ENCODE measurements at regions not wholly inside any gene's neighbourhood (a gene's known extent, or its start where the extent isn't known, plus 50 kb on each side); places are given as distances from the start of the nearest gene placed in this dataset.
"Not testable (repeated sequence)": the region's sequence is repeated elsewhere in the genome, so short reads cannot be mapped to it uniquely, and the experiment has no call there.

GRCh38 chr12:127810041-127810440, 456.9 kb upstream of the TMEM132C start:
- ATAC-seq (ENCODE audit: low read depth), result no peak
- H3K9me3 ChIP-seq (ENCODE audit: control extremely low read depth in 1 of 3, control insufficient read depth in 2 of 3, insufficient read depth in 1 of 3, low read length in 2 of 3), result peaks cover 0 to 6% (median 0%) of the 10 kb centered on the region in 3 donors
- no peak overlapping the region for H2AFZ ChIP-seq (ENCODE audit: insufficient read depth, low read depth, low read length, poor library complexity, severe bottlenecking)
- ChIA-PET POLR2A (no interaction called here), CTCF (no interaction called here)
- no peak overlapping the region for H3K4me2 ChIP-seq (replicated peaks; ENCODE audit: low read depth, low read length, poor library complexity, severe bottlenecking)
- DNase-seq, result no peak
- no peak for TF ChIP-seq CTCF (IDR thresholded peaks at IDR 0.05)
- no peak for TF ChIP-seq EZH2 (IDR thresholded peaks at IDR 0.05; ENCODE audit: borderline replicate concordance, insufficient read depth, low read depth, low read length, poor library complexity, severe bottlenecking)
- H3K9me3 Mint-ChIP-seq (ENCODE audit: insufficient read depth), result peaks cover 2% of the 10 kb centered on the region
- H4K20me1 ChIP-seq (ENCODE audit: control insufficient read depth, insufficient read depth, low read length, poor library complexity, severe bottlenecking), result no peaks in the 10 kb centered on the region
- no peak overlapping the region for H3K4me3 Mint-ChIP-seq
- no peak overlapping the region for H3K27ac Mint-ChIP-seq
- H3K4me3 ChIP-seq (ENCODE audit: control extremely low read depth in 1 of 5, extremely low read depth in 1 of 5, insufficient read depth in 1 of 5, low read depth in 2 of 5, low read length in 4 of 5), result no peak overlapping the region
- H3K27me3 ChIP-seq (replicated peaks in 1 of 4; ENCODE audit: control extremely low read depth in 1 of 4, control insufficient read depth in 3 of 4, insufficient read depth in 4 of 4, low read length in 3 of 4), result no peaks in the 10 kb centered on the region
- H3K36me3 ChIP-seq (replicated peaks in 1 of 2; ENCODE audit: control extremely low read depth in 1 of 2, control insufficient read depth in 1 of 2, extremely low read depth in 1 of 2, insufficient read depth in 2 of 2, low read length in 1 of 2), result no peaks in the 10 kb centered on the region
- no peak overlapping the region for H3K27ac ChIP-seq (ENCODE audit: low read length in 2 of 2)
- H3K79me2 ChIP-seq (ENCODE audit: control insufficient read depth, insufficient read depth, low read length), result no peaks in the 10 kb centered on the region
- WGBS (ENCODE audit: insufficient coverage), result 26% methylated on average over 2 of the region's 4 CpGs
- intact Hi-C loops (cut with micrococcal nuclease), result no loop called here
- no peaks in the 10 kb centered on the region for H3K4me1 ChIP-seq (ENCODE audit: control insufficient read depth in 2 of 2, insufficient read depth in 2 of 2, low read length in 2 of 2)
- H3K27me3 Mint-ChIP-seq, result no peaks in the 10 kb centered on the region
- H3K9ac ChIP-seq (ENCODE audit: low read length), result no peak overlapping the region
- no peaks in the 10 kb centered on the region for H3K4me1 Mint-ChIP-seq

- H2AFZ ChIP-seq (ENCODE audit: insufficient read depth, low read depth, low read length, poor library complexity, severe bottlenecking); H4K20me1 ChIP-seq (ENCODE audit: control insufficient read depth, insufficient read depth, low read length, poor library complexity, severe bottlenecking); DNase-seq; H3K27ac ChIP-seq (ENCODE audit: low read length in 2 of 2); H3K4me1 ChIP-seq (ENCODE audit: control insufficient read depth in 2 of 2, insufficient read depth in 2 of 2, low read length in 2 of 2); H3K9me3 Mint-ChIP-seq (ENCODE audit: insufficient read depth); H3K4me1 Mint-ChIP-seq; H3K27me3 ChIP-seq (replicated peaks in 1 of 4; ENCODE audit: control extremely low read depth in 1 of 4, control insufficient read depth in 3 of 4, insufficient read depth in 4 of 4, low read length in 3 of 4); POLR2A ChIA-PET; H3K4me3 ChIP-seq (ENCODE audit: control extremely low read depth in 1 of 5, extremely low read depth in 1 of 5, insufficient read depth in 1 of 5, low read depth in 2 of 5, low read length in 4 of 5); H3K4me3 Mint-ChIP-seq; H3K9ac ChIP-seq (ENCODE audit: low read length); intact Hi-C loops (cut with micrococcal nuclease); ATAC-seq (ENCODE audit: low read depth); CTCF ChIA-PET; H3K27ac Mint-ChIP-seq; H3K79me2 ChIP-seq (ENCODE audit: control insufficient read depth, insufficient read depth, low read length); H3K4me2 ChIP-seq (replicated peaks; ENCODE audit: low read depth, low read length, poor library complexity, severe bottlenecking); H3K27me3 Mint-ChIP-seq; H3K36me3 ChIP-seq (replicated peaks in 1 of 2; ENCODE audit: control extremely low read depth in 1 of 2, control insufficient read depth in 1 of 2, extremely low read depth in 1 of 2, insufficient read depth in 2 of 2, low read length in 1 of 2); H3K9me3 ChIP-seq (ENCODE audit: control extremely low read depth in 1 of 3, control insufficient read depth in 2 of 3, insufficient read depth in 1 of 3, low read length in 2 of 3): not testable (repeated sequence)
- 68% methylated on average over 4 of the region's 4 CpGs for WGBS (ENCODE audit: insufficient coverage)
Observed at GRCh38 chr12:127810459-127810858, 456.5 kb upstream of the TMEM132C start.

Measured in B cell (primary cell).